BJ (cell line): ENCODE measurements at regions not wholly inside any gene's neighbourhood (a gene's known extent, or its start where the extent isn't known, plus 50 kb on each side); places are given as distances from the start of the nearest gene placed in this dataset.

Experiments used
- CTCF ChIA-PET: fragments of 350-600 bp; formaldehyde crosslinking; extraction: SDS; loops from one replicate; lab custom pipeline; 2021; ENCODE audit warnings: antibody characterized with exemption, inconsistent platforms; lab: Yijun Ruan, JAX
- POLR2A ChIA-PET: fragments of 300-600 bp; sonication (Branson Sonifier 250); formaldehyde crosslinking; extraction: SDS; loops from one replicate; lab custom pipeline; 2021; ENCODE audit warnings: antibody characterized with exemption; lab: Charles Lee
- DNase-seq: peaks from one replicate; pipeline ENCODE4 v3.0.0-alpha.2; 2011; ENCODE audit warnings: low read depth
- H3K27me3 ChIP-seq: 2 replicates; pipeline ENCODE4 v1.6.0; 2011; ENCODE audit warnings: low read length; ENCODE audit not compliant: control insufficient read depth, insufficient read depth
- H3K36me3 ChIP-seq: 2 replicates; pipeline ENCODE4 v1.5.1; 2011; ENCODE audit warnings: low read length; ENCODE audit not compliant: control insufficient read depth, insufficient read depth
- H3K4me3 ChIP-seq: 2 replicates; pipeline ENCODE4 v1.5.1; 2011; ENCODE audit warnings: low read depth, mild to moderate bottlenecking, control low read depth, low read length
- CTCF ChIP-seq: IDR thresholded peaks from 2 replicates; pipeline ENCODE4 v1.5.1; 2011; ENCODE audit warnings: low read depth, mild to moderate bottlenecking, control low read depth, inconsistent platforms, low read length, moderate library complexity; ENCODE audit not compliant: insufficient read depth

DNA sequence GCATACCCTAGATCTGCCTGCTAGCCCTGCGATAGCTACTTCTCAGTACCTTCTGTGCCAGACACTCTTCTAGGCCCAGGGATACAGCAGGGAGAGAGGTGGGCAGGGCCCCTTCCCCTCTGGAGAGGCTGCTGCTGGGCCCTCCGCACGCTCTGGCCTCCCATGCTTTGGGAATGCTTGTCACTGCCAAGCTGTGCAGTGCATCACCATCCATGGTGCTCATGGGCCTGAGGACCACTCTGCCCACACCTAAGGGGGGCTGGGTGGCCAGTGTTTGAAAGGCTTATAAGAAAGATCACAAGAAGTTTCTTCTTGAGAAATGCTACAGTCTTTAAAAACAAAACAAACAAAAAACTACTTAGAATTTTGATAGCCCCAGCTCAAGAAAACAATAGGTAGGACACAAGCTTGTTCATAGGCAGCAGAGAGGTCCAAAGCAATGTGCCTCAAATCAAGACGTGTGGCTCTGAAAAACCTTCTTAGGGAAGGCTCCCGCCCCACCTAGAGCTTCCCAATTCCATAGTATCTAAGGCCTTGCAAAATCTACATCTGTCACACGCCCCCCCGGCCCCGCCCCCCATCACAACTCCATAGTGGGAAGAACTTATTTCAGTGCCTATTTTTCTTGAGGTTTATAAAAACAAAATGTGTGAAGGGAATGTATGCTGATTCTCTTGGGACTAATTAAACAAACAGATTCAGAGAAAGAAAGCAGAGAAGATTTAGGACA is 145.8 kb downstream of the TM9SF2 start:
- no peak for TF ChIP-seq CTCF
- H3K36me3 ChIP-seq: no peaks in the 10 kb centered on the region
- ChIA-PET POLR2A (no interaction called here), CTCF (interaction anchor here (0.6 to 2.8 kb wide), 4 partner anchors 9 to 1008 kb away, joined by 3 to 16 read pairs (median 3); no protein-coding TSS in a partner anchor)
- no peaks in the 10 kb centered on the region for H3K27me3 ChIP-seq
- no peak overlapping the region for H3K4me3 ChIP-seq
- no peak for DNase-seq

- ChIA-PET CTCF (interaction anchor here (2.1 kb wide), 1 partner anchor 13 kb away, joined by 8 read pairs; no protein-coding TSS in a partner anchor), POLR2A (no interaction called here)
- no peak for TF ChIP-seq CTCF
Observed at GRCh38 chr13:99642841-99643240, 141.6 kb downstream of the TM9SF2 start.

GRCh38 chr13:99642006-99642405 is 140.7 kb downstream of the TM9SF2 start:
- no peak for DNase-seq
- POLR2A ChIA-PET: no interaction called here
- no peaks in the 10 kb centered on the region for H3K36me3 ChIP-seq
- CTCF ChIA-PET: interaction anchor here (2.1 kb wide), 1 partner anchor 14 kb away, joined by 8 read pairs; no protein-coding TSS in a partner anchor
- TF ChIP-seq CTCF: no peak
- H3K4me3 ChIP-seq: no peak overlapping the region
- no peaks in the 10 kb centered on the region for H3K27me3 ChIP-seq

More at GRCh38 chr13:99642841-99643240, 141.6 kb downstream of the TM9SF2 start:
- no peaks in the 10 kb centered on the region for H3K27me3 ChIP-seq
- no peak overlapping the region for H3K4me3 ChIP-seq
- no peaks in the 10 kb centered on the region for H3K36me3 ChIP-seq
- DNase-seq: no peak

GRCh38 chr13:99640260-99640659 is 139.0 kb downstream of the TM9SF2 start:
- ChIA-PET CTCF (interaction anchor here (0.6 to 1.7 kb wide), 4 partner anchors 9 to 377 kb away, joined by 3 to 5 read pairs (median 3); no protein-coding TSS in a partner anchor), POLR2A (no interaction called here)
- no peaks in the 10 kb centered on the region for H3K36me3 ChIP-seq
- no peaks in the 10 kb centered on the region; the same call in 1 of the 2 replicates for H3K27me3 ChIP-seq
- H3K4me3 ChIP-seq: no peak overlapping the region
- no peak for DNase-seq
- TF ChIP-seq CTCF: no peak

GRCh38 chr13:99639126-99639525 is 137.9 kb downstream of the TM9SF2 start:
- Histone ChIP-seq H3K27me3 (no peaks in the 10 kb centered on the region; the same call in 1 of the 2 replicates), H3K36me3 (no peaks in the 10 kb centered on the region), H3K4me3 (no peak overlapping the region)
- DNase-seq: no peak
- no peak for TF ChIP-seq CTCF
- POLR2A ChIA-PET: no interaction called here
- CTCF ChIA-PET: interaction anchor here (1.1 kb wide), 1 partner anchor 14 kb away, joined by 3 read pairs; no protein-coding TSS in a partner anchor
